A549 (cell line): ENCODE measurements at regions not wholly inside any gene's neighbourhood (a gene's known extent, or its start where the extent isn't known, plus 50 kb on each side); places are given as distances from the start of the nearest gene placed in this dataset.

Experiments
- ATAC-seq, 2 experiments: fragments of 200-7000 bp in 1 of 2; fragments of >200 bp in 1 of 2; cut with Nextera tagmentation in 1 of 2; cut with Tn5 transposase in 1 of 2; 3 replicates each; pipeline versions ENCODE4 v1.8.0 to v1.9.1; 2018 to 2020; ENCODE audit warnings: mild to moderate bottlenecking in 1 of 2, moderate library complexity in 1 of 2
- CTCF ChIA-PET: fragments of 300-600 bp; sonication (Branson Sonifier 250); formaldehyde crosslinking; extraction: SDS; loops from one replicate; lab custom pipeline; 2021; ENCODE audit warnings: antibody characterized with exemption, inconsistent platforms; lab: Yijun Ruan, JAX
- POLR2A ChIA-PET: fragments of 350-600 bp; formaldehyde crosslinking; extraction: SDS; loops from one replicate; lab custom pipeline; 2021; ENCODE audit warnings: antibody characterized with exemption, inconsistent platforms; lab: Yijun Ruan, JAX
- DNase-seq, 2 experiments: peaks; one replicate each; pipeline versions ENCODE4 v3.0.0 to v3.0.0-alpha.2; 2011 to 2016; ENCODE audit warnings: low read depth in 1 of 2, low spot score in 1 of 2
- FAIRE-seq: peaks from 2 replicates; lab custom pipeline; 2011; peaks lifted over from hg19 to GRCh38; lab: Jason Lieb, UNC
- H3K27ac ChIP-seq, 2 experiments: fragments of >200 bp; sonication (Bioruptor Twin); formaldehyde crosslinking; 3 replicates each; pipeline ENCODE4 v1.5.1; 2016 to 2017
- H3K4me1 ChIP-seq: fragments of >200 bp; sonication (Bioruptor Twin); formaldehyde crosslinking; 3 replicates; pipeline ENCODE4 v1.6.1; 2016
- H3K4me2 ChIP-seq: fragments of >200 bp; sonication (Bioruptor Twin); formaldehyde crosslinking; 3 replicates; pipeline ENCODE4 v1.6.1; 2016
- H3K4me3 ChIP-seq: fragments of >200 bp; sonication (Bioruptor Twin); formaldehyde crosslinking; 3 replicates; pipeline ENCODE4 v1.5.1; 2016
- H3K9me3 ChIP-seq: fragments of >200 bp; sonication (Bioruptor Twin); formaldehyde crosslinking; 3 replicates; pipeline ENCODE4 v1.6.1; 2016
- CBX2 ChIP-seq: fragments of 200-600 bp; sonication (generic); IDR thresholded peaks from 2 replicates; pipeline ENCODE4 v1.6.1; 2016; ENCODE audit warnings: low read depth, mild to moderate bottlenecking, borderline replicate concordance
- CEBPB ChIP-seq, 2 experiments: fragments of >200 bp in 1 of 2; sonication (Bioruptor Twin) in 1 of 2; formaldehyde crosslinking in 1 of 2; IDR thresholded peaks; 2 replicates each; pipeline ENCODE4 v1.6.1; 2012 to 2016
- CHD2 ChIP-seq: fragments of 150-350 bp; IDR thresholded peaks from 2 replicates; pipeline ENCODE4 v1.6.1; 2014; ENCODE audit warnings: low read length; ENCODE audit not compliant: partially characterized antibody
- FOSB ChIP-seq: fragments of 250-450 bp; sonication (Bioruptor Pico); IDR thresholded peaks from 2 replicates; pipeline ENCODE4 v1.5.0; 2020; ENCODE audit warnings: mild to moderate bottlenecking, moderate library complexity
- HDAC2 ChIP-seq: fragments of 200-600 bp; sonication (generic); IDR thresholded peaks from 2 replicates; pipeline ENCODE4 v1.6.1; 2016
- JUN ChIP-seq, 2 experiments: fragments of >200 bp; sonication (Bioruptor Twin); formaldehyde crosslinking; IDR thresholded peaks; 2 replicates in 1 of 2; 3 replicates in 1 of 2; pipeline ENCODE4 v1.6.1; 2016 to 2017
- JUNB ChIP-seq: fragments of >200 bp; sonication (Bioruptor Twin); formaldehyde crosslinking; IDR thresholded peaks from 2 replicates; pipeline ENCODE4 v1.6.1; 2016
- MAFK ChIP-seq: fragments of 450-650 bp; IDR thresholded peaks from 2 replicates; pipeline ENCODE4 v1.6.1; 2014; ENCODE audit not compliant: partially characterized antibody
- POLR2AphosphoS2 ChIP-seq: conservative IDR thresholded peaks from 2 replicates; pipeline ENCODE4 v1.6.1; 2012; ENCODE audit warnings: low read length, improper control_type of control experiment, inconsistent platforms
- WGBS: methylation state at CpG from one replicate; pipeline ENCODE4 v1.1.6; 2017; ENCODE audit errors: missing lambda C conversion rate; 5-methylcytosine and 5-hydroxymethylcytosine counted together
- TF ChIP-seq, protein P1 (sequence below): fragments of 200-600 bp; sonication (generic); IDR thresholded peaks from 2 replicates; pipeline ENCODE4 v1.6.1; 2016; ENCODE audit warnings: antibody characterized with exemption, mild to moderate bottlenecking, moderate library complexity
- TF ChIP-seq, protein P2 (sequence below): fragments of 250-450 bp; sonication (Bioruptor Pico); IDR thresholded peaks from 2 replicates; pipeline ENCODE4 v1.5.0; 2021; ENCODE audit warnings: mild to moderate bottlenecking, moderate library complexity, borderline replicate concordance
- TF ChIP-seq, protein P3 (sequence below): IDR thresholded peaks from 2 replicates; pipeline ENCODE4 v1.6.1; 2012

DNA sequence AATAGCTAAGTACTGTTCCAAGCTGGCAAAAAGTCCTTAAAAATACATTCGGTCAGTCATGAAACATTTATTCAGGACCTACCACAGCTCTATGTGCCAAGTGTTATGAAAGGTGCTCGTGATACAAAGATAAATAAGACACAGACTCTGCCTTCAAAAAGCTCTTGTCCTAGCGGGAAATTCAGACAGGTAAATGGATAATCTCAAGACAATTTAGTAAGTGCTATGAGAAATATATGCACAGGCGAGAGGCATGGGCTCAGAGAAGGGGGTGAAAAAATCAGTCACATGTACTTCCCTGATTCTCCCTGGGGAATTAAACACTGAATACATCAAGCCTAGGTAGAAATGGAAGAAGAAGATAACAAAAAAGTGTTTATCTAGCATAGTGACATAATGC lies 49.8 kb upstream of the HEY2 start:
- CTCF ChIA-PET: no interaction called here
- 29% methylated on average over 4 of the region's 4 CpGs for WGBS
- no peak overlapping the region for H3K4me3 ChIP-seq
- no peak for DNase-seq
- no peak for FAIRE-seq
- no peaks in the 10 kb centered on the region for H3K9me3 ChIP-seq
- H3K27ac ChIP-seq: no peak overlapping the region
- no peaks in the 10 kb centered on the region for H3K4me1 ChIP-seq
- TF ChIP-seq, protein P1, sequence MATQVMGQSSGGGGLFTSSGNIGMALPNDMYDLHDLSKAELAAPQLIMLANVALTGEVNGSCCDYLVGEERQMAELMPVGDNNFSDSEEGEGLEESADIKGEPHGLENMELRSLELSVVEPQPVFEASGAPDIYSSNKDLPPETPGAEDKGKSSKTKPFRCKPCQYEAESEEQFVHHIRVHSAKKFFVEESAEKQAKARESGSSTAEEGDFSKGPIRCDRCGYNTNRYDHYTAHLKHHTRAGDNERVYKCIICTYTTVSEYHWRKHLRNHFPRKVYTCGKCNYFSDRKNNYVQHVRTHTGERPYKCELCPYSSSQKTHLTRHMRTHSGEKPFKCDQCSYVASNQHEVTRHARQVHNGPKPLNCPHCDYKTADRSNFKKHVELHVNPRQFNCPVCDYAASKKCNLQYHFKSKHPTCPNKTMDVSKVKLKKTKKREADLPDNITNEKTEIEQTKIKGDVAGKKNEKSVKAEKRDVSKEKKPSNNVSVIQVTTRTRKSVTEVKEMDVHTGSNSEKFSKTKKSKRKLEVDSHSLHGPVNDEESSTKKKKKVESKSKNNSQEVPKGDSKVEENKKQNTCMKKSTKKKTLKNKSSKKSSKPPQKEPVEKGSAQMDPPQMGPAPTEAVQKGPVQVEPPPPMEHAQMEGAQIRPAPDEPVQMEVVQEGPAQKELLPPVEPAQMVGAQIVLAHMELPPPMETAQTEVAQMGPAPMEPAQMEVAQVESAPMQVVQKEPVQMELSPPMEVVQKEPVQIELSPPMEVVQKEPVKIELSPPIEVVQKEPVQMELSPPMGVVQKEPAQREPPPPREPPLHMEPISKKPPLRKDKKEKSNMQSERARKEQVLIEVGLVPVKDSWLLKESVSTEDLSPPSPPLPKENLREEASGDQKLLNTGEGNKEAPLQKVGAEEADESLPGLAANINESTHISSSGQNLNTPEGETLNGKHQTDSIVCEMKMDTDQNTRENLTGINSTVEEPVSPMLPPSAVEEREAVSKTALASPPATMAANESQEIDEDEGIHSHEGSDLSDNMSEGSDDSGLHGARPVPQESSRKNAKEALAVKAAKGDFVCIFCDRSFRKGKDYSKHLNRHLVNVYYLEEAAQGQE: no peak
- TF ChIP-seq FOSB (no peak), CBX2 (no peak), CHD2 (no peak), CEBPB (IDR thresholded peaks at IDR 0.05) (no peak), JUNB (no peak), POLR2AphosphoS2 (no peak), MAFK (no peak), HDAC2 (no peak), JUN (IDR thresholded peaks at IDR 0.05) (no peak)
- TF ChIP-seq, protein P2, sequence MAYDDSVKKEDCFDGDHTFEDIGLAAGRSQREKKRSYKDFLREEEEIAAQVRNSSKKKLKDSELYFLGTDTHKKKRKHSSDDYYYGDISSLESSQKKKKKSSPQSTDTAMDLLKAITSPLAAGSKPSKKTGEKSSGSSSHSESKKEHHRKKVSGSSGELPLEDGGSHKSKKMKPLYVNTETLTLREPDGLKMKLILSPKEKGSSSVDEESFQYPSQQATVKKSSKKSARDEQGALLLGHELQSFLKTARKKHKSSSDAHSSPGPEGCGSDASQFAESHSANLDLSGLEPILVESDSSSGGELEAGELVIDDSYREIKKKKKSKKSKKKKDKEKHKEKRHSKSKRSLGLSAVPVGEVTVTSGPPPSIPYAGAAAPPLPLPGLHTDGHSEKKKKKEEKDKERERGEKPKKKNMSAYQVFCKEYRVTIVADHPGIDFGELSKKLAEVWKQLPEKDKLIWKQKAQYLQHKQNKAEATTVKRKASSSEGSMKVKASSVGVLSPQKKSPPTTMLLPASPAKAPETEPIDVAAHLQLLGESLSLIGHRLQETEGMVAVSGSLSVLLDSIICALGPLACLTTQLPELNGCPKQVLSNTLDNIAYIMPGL (CRISPR knock-in tag): no peak
- TF ChIP-seq, protein P3, sequence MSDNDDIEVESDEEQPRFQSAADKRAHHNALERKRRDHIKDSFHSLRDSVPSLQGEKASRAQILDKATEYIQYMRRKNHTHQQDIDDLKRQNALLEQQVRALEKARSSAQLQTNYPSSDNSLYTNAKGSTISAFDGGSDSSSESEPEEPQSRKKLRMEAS: no peak
- TF ChIP-seq, all 56 proteins: peak for 0
- POLR2A ChIA-PET: no interaction called here
- ATAC-seq: no peak
- H3K4me2 ChIP-seq: no peak overlapping the region
